HG02884 (cell line): ENCODE measurements at regions not wholly inside any gene's neighbourhood (a gene's known extent, or its start where the extent isn't known, plus 50 kb on each side); places are given as distances from the start of the nearest gene placed in this dataset.

ENCODE experiments used
- ATAC-seq: cut with Tn5 transposase; IDR thresholded peaks from one replicate; pipeline ENCODE4 v1.9.1; 2021; ENCODE audit warnings: mild to moderate bottlenecking, moderate library complexity; ENCODE audit not compliant: unreplicated experiment

GRCh38 chr1:82931006-82931405, 1067.9 kb downstream of the TTLL7 start:
- no peak for ATAC-seq

DNA sequence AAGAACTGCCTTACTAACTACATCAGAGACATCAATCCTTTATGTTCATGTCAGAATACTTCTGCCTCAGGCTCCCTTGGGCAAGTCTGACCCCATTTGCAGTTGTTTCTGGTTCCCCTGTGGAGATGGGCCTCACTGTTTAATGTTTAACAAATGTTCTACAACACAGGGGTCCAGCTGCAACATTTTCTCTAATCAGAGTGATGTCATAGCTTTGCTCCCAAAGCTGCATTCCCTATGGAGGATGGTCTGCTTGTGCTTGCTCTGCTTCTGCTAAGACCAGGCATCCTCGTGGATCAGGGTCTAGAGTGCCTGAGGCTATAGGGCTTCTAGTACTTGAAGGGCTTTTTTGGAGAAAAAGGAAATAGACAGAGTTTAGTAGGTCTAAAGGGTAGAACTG, 1071.2 kb downstream of the TTLL7 start:
- no peak for ATAC-seq

GRCh38 chr1:82924666-82925065, 1074.3 kb downstream of the TTLL7 start:
- ATAC-seq, result no peak

GRCh38 chr1:82923931-82924330, 1075.0 kb downstream of the TTLL7 start:
- no peak for ATAC-seq

- ATAC-seq, result no peak
Measured at GRCh38 chr1:82921759-82922158, 1077.2 kb downstream of the TTLL7 start.

DNA sequence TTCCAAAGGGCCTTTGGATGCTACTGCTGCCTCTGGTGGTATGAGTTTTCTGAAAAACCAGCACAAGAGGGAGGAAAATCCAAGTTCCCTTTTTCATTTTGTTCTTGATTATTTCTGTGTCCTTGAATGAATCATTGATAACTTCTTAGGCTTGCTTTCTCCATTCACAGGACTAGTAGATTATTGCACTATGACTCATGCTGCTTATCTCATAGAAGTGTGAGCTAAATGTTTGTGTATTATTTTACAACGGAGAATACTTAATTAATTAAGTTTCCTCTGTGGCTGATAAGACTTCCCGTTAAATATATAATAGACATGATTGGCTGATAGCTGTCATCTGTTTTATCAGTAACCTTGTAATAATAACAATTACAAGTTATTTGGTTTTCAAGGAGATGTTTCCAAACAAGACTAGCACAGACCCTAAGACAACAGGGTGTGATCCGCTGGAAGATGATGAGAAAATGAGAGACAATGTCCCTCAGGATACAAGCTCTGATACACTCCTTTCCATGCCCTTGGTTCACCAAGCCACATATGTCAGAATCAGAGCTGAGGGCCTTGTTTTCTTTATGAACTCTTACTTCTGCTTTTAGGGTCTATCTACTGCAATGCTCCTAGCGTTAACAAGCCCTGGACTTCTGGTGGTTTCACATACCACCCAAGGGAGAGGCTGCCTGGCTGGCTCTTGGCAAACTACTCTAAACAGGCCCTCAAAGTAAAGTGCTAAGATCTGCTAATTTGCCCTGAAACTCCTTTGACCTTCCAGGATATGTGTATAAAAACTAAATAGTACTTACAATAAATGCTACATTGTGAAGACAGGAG, 1078.3 kb downstream of the TTLL7 start:
- ATAC-seq, result no peak

GRCh38 chr1:82919837-82920236, 1079.1 kb downstream of the TTLL7 start:
- ATAC-seq, result no peak

GRCh38 chr1:82907313-82907712, 1091.6 kb downstream of the TTLL7 start:
- ATAC-seq, result no peak

GRCh38 chr1:82903626-82904025, 1095.3 kb downstream of the TTLL7 start:
- ATAC-seq, result no peak

- ATAC-seq, result no peak
Measured at GRCh38 chr1:82901561-82901960, 1097.4 kb downstream of the TTLL7 start.

GRCh38 chr1:82901118-82901517, 1097.8 kb downstream of the TTLL7 start:
- ATAC-seq, result no peak

DNA sequence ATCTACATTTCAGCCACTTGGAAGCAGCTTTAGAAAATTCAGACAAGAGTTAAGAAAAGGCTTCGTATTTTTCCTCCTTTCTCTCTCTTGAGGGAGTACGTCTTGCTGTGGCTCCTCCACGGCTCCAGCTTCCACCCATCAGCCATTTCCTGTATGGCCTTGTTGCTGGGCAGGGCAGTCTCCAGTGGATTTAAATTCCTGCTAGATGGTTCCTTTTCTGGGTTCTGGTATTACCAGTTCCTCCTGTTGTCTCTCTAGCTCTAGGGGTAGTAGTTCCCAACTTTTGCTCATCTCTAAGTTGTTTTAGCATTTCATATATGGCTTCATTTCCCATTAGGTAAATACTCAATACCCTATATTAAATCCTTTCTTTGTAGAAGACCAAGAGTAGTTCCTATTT, 1098.3 kb downstream of the ADGRL2 start:
- no peak for ATAC-seq

DNA sequence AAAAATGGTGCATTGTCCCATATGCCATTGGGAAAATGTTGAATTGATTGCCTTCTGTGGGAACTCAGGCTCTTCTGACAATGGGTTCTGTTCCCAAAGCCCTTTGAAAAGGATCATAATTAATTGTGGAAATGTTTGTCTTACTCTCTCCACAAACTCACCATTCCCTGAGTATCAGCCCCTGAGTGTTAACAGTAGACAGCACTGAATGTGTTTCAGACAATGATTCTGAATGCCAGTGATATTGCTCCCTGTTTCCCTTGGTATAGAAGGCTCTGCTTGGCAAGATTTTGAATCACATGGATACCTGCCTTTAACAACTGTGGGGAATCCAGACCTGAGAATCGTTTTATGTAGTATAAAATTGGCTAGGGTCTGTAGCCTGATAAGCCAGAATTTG, 1096.8 kb downstream of the ADGRL2 start:
- no peak for ATAC-seq

DNA sequence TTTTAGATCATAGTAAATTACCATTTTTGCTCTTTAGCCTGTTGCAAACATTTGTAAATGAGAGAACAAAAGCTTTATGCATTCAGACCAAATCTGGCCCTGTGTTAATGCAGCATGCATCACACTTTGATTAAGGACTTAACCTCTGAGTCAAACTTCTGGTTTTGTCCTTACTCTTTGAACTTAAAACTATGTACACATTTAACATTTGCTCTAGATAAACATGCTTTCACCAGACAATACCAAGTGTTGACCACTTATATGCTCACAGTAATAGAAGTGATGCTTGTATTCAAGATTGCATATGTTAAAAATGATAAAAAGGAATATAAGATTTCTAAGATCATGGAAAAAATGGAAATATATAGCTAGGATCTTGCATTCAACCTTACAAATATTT, 1095.3 kb downstream of the ADGRL2 start:
- no peak for ATAC-seq

DNA sequence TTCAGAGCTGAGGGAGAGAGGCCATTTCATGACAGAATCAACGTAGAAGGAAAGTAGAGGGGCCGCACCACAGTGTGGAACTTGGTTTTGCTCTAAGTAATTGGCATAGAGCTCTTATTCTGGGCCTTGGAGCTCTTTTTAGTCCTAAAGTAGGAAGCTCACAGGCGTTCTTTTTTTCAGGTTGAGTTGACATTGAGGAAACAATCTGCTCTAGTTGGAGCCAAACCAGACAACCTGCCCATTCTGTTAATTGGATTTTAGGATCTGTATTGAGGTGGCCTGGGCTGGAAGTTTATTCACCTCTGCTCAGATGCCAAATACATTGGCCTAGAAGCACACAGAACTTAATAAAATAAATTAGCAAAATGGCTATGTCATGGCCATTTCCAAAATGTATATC, 1093.9 kb downstream of the ADGRL2 start:
- ATAC-seq, result no peak

- no peak for ATAC-seq
Measured at GRCh38 chr1:82893712-82894470, 1093.2 kb downstream of the ADGRL2 start.

GRCh38 chr1:82880506-82880905, 1079.8 kb downstream of the ADGRL2 start:
- no peak for ATAC-seq

- ATAC-seq, result no peak
Measured at GRCh38 chr1:82879701-82880305, 1079.1 kb downstream of the ADGRL2 start.

DNA sequence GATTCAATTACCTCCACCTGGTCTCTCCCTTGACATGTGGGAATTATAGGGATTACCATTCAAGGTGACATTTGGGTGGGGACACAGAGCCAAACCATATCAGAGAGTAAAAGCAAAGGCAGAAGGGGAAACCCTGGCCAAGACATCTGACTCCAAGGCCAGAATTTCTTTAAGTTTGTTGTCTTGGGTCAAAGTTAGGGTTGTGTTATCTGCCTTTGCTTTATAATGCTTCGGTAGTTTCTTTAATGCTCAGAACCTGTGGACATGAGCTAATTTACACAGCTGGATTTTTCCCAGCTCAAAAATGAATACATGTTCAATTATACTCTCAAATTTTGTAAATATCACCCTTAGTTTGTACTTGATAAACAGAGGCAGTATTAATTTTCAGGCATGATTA, 1074.4 kb downstream of the ADGRL2 start:
- no peak for ATAC-seq

GRCh38 chr1:82874041-82874440, 1073.3 kb downstream of the ADGRL2 start:
- no peak for ATAC-seq

DNA sequence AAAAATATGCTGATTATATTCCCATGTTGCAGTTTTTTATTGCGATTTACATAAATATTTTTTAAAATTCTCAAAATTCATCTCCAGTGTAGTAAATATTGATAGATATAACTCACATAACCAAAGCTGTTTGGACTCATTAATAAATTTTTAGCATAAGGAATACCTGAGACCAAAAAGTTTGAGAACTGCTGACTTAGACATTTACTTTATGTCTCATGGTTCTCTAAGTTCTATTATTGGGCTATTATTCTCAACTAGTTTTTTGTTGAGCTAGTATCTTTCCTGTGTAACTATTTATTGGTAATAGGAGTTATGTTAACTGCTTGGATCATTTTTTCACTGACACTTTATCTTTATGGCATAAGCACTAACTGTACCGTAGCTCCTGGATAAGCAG, 1069.6 kb downstream of the ADGRL2 start:
- no peak for ATAC-seq

GRCh38 chr1:82867781-82868180, 1067.0 kb downstream of the ADGRL2 start:
- ATAC-seq, result no peak
